ENCODE measurements at regions not wholly inside any gene's neighbourhood (a gene's known extent, or its start where the extent isn't known, plus 50 kb on each side); places are given as distances from the start of the nearest gene placed in this dataset.

- in situ Hi-C loops (cut with MboI), result no loop called here
- no peak overlapping the region for H3K4me3 ChIP-seq
- WGBS (ENCODE audit: insufficient coverage, low coverage, missing lambda C conversion rate), result 1% methylated on average over 10 of the region's 10 CpGs
- FAIRE-seq, result no peak
- H3K27me3 ChIP-seq (ENCODE audit: control insufficient read depth in 2 of 2, insufficient read depth in 2 of 2, low read length in 2 of 2), result no peaks in the 10 kb centered on the region
- CTCF ChIA-PET (ENCODE audit: low intra/inter-chr PET ratio), result no interaction called here
- no peak for DNase-seq (ENCODE audit: extremely low read depth in 1 of 4, low spot score in 3 of 4)
- H2AFZ ChIP-seq (ENCODE audit: low read depth, low read length), result no peak overlapping the region
- no peaks in the 10 kb centered on the region for H3K4me1 ChIP-seq (replicated peaks in 1 of 2; ENCODE audit: control insufficient read depth in 2 of 2, insufficient read depth in 2 of 2, low read length in 2 of 2)
- POLR2A ChIA-PET, result interaction anchor here (0.7 kb wide), 1 partner anchor 393 kb away, joined by 3 read pairs; no protein-coding TSS in a partner anchor
- H3K79me2 ChIP-seq (ENCODE audit: control insufficient read depth, insufficient read depth, low read length), result no peaks in the 10 kb centered on the region
- no TSS peak for BruUV-seq (replicated peaks)
- no peak overlapping the region for H3K4me2 ChIP-seq (ENCODE audit: insufficient read depth, low read length)
- H3K9me1 ChIP-seq (ENCODE audit: control insufficient read depth, insufficient read depth, low read length), result no peaks in the 10 kb centered on the region
- no peak for ATAC-seq
- no peaks in the 10 kb centered on the region for H3K36me3 ChIP-seq (ENCODE audit: control insufficient read depth, insufficient read depth, low read length)
- intact Hi-C loops (cut with micrococcal nuclease), result no loop called here
- no peaks in the 10 kb centered on the region for H4K20me1 ChIP-seq (replicated peaks; ENCODE audit: control insufficient read depth, insufficient read depth, low read length)
- H3K9ac ChIP-seq (ENCODE audit: insufficient read depth in 1 of 2, low read depth in 2 of 2, low read length in 2 of 2), result no peak overlapping the region
- no peak for TF ChIP-seq ZNF778 (CRISPR knock-in tag; IDR thresholded peaks at IDR 0.05)
- TF ChIP-seq PRPF4 (IDR thresholded peaks at IDR 0.05; ENCODE audit: insufficient read depth, low read depth, low read length, poor library complexity, severe bottlenecking), result no peak
- no peak for TF ChIP-seq PRDM10 (IDR thresholded peaks at IDR 0.05; ENCODE audit: partially characterized antibody)
- no peak for TF ChIP-seq HNRNPUL1 (IDR thresholded peaks at IDR 0.05; ENCODE audit: low read length)
- TF ChIP-seq XRCC3 (IDR thresholded peaks at IDR 0.05), result no peak
- TF ChIP-seq IRF1 (CRISPR knock-in tag; IDR thresholded peaks at IDR 0.05; ENCODE audit: borderline replicate concordance), result no peak
- no peak for TF ChIP-seq RBM14 (IDR thresholded peaks at IDR 0.05; ENCODE audit: borderline replicate concordance, insufficient read depth, low read depth, low read length)
- H3K27ac ChIP-seq (ENCODE audit: extremely low read depth, low read depth, low read length), result no peak overlapping the region
- H3K9me3 ChIP-seq (replicated peaks; ENCODE audit: control insufficient read depth, insufficient read depth, low read depth, low read length), result no peaks in the 10 kb centered on the region
Observed at GRCh38 chr3:1798711-1799405, 299.8 kb upstream of the CNTN4 start.
